ENCODE measurements at regions not wholly inside any gene's neighbourhood (a gene's known extent, or its start where the extent isn't known, plus 50 kb on each side); places are given as distances from the start of the nearest gene placed in this dataset.

DNA sequence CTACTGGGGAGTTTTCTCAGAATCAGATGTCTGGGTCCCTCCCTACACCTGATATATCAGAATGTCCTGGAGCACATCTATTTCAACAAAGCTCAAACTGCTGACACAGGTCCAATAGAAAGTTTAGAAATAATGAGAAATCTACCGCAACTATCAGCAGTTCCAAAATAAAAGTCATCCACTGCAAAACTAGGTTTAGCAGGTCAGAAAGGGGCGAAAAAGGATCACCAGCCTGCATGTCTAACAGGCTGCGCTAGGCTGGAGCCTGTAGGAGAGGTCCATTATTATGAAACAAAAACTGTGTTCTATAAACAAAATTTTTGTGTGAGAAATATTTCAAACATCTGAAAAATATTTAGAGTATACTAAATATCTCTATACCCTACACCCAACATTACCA is 84.1 kb upstream of the RNF38 start:
- Histone ChIP-seq H3K36me3 (no peaks in the 10 kb centered on the region), H3K27ac (peak overlapping the region in 1 of 3 donors; percentile 8), H3K4me1 (peaks cover 13 to 31% of the 10 kb centered on the region in 2 donors), H3K4me3 (replicated peaks in 1 of 3) (no peak overlapping the region), H3K9me3 (no peaks in the 10 kb centered on the region), H3K27me3 (no peaks in the 10 kb centered on the region)
- intact Hi-C loops (cut with DNase I): loop anchor here (10.0 kb wide), 1 partner anchor 79 kb away; the partner anchor contains the start of gene RNF38
- TF ChIP-seq, protein P1, sequence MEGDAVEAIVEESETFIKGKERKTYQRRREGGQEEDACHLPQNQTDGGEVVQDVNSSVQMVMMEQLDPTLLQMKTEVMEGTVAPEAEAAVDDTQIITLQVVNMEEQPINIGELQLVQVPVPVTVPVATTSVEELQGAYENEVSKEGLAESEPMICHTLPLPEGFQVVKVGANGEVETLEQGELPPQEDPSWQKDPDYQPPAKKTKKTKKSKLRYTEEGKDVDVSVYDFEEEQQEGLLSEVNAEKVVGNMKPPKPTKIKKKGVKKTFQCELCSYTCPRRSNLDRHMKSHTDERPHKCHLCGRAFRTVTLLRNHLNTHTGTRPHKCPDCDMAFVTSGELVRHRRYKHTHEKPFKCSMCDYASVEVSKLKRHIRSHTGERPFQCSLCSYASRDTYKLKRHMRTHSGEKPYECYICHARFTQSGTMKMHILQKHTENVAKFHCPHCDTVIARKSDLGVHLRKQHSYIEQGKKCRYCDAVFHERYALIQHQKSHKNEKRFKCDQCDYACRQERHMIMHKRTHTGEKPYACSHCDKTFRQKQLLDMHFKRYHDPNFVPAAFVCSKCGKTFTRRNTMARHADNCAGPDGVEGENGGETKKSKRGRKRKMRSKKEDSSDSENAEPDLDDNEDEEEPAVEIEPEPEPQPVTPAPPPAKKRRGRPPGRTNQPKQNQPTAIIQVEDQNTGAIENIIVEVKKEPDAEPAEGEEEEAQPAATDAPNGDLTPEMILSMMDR (IDR thresholded peaks at IDR 0.05): no peak
- TF ChIP-seq POLR2A (IDR thresholded peaks at IDR 0.05): no peak
- WGBS, 2 donors: 91% methylated on average over 3 of the region's 3 CpGs
- DNase-seq: no peak

DNA sequence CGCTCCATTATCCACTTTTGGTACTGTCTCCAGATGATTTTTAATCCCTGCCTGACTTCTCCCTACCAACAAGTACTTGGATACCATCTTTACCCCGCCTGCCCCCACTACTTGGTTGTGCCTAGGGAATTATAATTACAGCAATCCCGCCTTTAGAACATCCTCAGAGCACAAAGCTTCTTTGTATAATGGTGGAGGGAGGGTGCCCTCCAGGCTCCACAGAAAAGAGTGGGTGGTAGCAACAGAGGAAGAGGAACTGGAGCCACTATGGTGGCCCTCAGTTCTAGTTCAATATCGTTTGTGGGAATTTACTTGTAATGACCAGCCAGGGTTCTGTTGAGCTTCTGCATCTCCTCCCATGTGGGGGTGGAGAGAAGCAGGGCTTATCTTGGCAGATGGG is 79.0 kb upstream of the RNF38 start:
- H3K36me3 ChIP-seq: no peaks in the 10 kb centered on the region
- 74 to 76% methylated on average over 4 of the region's 4 CpGs for WGBS, 2 donors
- H3K4me3 ChIP-seq (replicated peaks in 1 of 3): no peak overlapping the region
- no peaks in the 10 kb centered on the region for H3K9me3 ChIP-seq
- H3K27me3 ChIP-seq: no peaks in the 10 kb centered on the region
- peaks cover 4 to 6% of the 10 kb centered on the region in 2 donors for H3K4me1 ChIP-seq
- no peak overlapping the region for H3K27ac ChIP-seq
- intact Hi-C loops (cut with DNase I): no loop called here
- no peak for DNase-seq
- no peak for TF ChIP-seq POLR2A (IDR thresholded peaks at IDR 0.05)
- TF ChIP-seq, protein P1 (IDR thresholded peaks at IDR 0.05): no peak

DNA sequence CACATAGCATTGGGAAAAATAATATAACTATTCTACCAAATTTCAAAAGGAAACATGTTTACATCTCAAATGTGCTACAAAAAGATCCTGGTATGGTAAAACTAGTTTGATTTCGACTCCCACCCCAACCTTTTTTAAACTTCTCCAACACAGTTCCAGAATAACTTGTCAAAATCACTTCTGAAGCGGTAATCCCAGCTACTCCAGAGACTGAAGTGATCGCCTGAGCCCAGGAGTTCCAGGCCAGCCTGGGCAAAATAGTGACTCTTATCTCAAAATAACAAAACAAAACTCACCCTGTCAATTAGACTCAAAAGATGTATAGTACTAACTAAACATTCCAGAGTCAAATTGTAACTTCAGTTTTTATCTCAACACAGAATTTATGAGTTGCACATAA is 71.3 kb upstream of the RNF38 start:
- H3K36me3 ChIP-seq: no peaks in the 10 kb centered on the region
- no peak for TF ChIP-seq POLR2A (IDR thresholded peaks at IDR 0.05)
- TF ChIP-seq, protein P1 (IDR thresholded peaks at IDR 0.05): no peak
- H3K27me3 ChIP-seq: no peaks in the 10 kb centered on the region
- no peaks in the 10 kb centered on the region for H3K9me3 ChIP-seq
- no peak for DNase-seq
- H3K4me1 ChIP-seq: peaks cover 19 to 22% of the 10 kb centered on the region in 2 donors
- H3K4me3 ChIP-seq (replicated peaks in 1 of 3): peak overlapping the region in 1 of 3 donors; percentile 10
- intact Hi-C loops (cut with DNase I): no loop called here
- 29 to 42% methylated on average over 3 of the region's 3 CpGs for WGBS, 2 donors
- peak overlapping the region; percentile 71 to 92 (median 80) for H3K27ac ChIP-seq

DNA sequence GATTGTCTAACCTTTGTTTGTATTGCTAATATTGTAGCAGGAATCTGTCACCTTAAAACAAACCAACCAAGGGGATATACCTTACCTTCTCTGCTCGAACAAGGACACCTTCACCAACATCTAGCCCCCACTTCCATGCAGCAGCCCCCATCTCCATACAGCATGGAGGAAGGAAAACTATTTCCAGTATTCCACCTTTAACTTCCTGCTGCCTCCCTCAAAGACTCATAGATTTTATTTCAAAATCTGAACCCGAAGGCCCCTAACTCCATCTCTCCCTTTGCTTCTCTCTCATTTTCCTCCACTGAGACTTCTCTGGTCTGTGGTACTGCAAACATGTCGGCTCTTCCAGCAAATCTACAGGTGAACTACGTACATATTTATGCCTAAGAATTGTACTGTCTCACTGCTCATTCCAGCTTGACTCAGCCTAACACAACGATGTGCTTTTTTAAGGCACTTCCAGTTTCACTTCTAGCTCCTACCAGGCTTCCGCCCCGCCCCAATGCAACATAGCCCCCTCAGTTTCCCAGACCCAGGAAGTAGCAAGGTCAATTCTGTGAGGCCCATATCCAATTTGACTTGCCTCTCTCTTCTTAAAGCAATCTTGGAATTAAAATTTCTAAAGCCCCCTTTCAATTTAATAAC is 70.7 kb upstream of the RNF38 start:
- TF ChIP-seq POLR2A (IDR thresholded peaks at IDR 0.05): no peak
- TF ChIP-seq, protein P1 (IDR thresholded peaks at IDR 0.05): no peak
- DNase-seq: peak; percentile 70 to 75
- Histone ChIP-seq H3K4me3 (replicated peaks in 1 of 3) (peak overlapping the region in 2 of 3 donors; percentile 10 to 19), H3K9me3 (no peaks in the 10 kb centered on the region), H3K36me3 (no peaks in the 10 kb centered on the region), H3K27me3 (no peaks in the 10 kb centered on the region), H3K27ac (peak overlapping the region; percentile 71 to 92 (median 80)), H3K4me1 (peaks cover 19 to 22% of the 10 kb centered on the region in 2 donors)
- 10 to 14% methylated on average over 7 of the region's 7 CpGs for WGBS, 2 donors
- intact Hi-C loops (cut with DNase I): no loop called here

DNA sequence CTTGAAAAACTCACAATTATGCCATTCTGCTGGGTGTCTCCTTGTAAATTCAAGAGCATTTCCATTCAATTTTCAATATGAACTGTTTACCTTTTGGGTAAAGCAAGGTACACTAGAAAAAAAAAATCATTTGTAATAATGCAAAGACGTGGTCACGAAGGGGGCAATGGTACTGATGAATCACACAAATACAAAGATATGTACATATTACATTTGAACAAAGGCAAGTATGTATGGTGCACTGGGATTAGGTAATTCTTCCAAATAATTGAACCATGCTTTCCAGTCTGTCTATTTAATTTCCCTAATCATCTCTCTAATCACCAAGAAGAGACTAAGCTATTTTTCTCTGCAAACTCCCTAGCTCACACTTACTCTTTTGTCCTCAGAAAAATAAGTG is 63.4 kb upstream of the RNF38 start:
- intact Hi-C loops (cut with DNase I): no loop called here
- no peaks in the 10 kb centered on the region for H3K36me3 ChIP-seq
- no peak overlapping the region for H3K4me3 ChIP-seq (replicated peaks in 1 of 3)
- TF ChIP-seq, protein P1 (IDR thresholded peaks at IDR 0.05): no peak
- no peak for TF ChIP-seq POLR2A (IDR thresholded peaks at IDR 0.05)
- 92 to 93% methylated on average over 2 of the region's 2 CpGs for WGBS, 2 donors
- DNase-seq: no peak
- no peaks in the 10 kb centered on the region for H3K9me3 ChIP-seq
- no peak overlapping the region for H3K27ac ChIP-seq
- H3K4me1 ChIP-seq: peaks cover 24% of the 10 kb centered on the region in 2 donors
- H3K27me3 ChIP-seq: no peaks in the 10 kb centered on the region
